ENCODE measurements at regions not wholly inside any gene's neighbourhood (a gene's known extent, or its start where the extent isn't known, plus 50 kb on each side); places are given as distances from the start of the nearest gene placed in this dataset.

GRCh38 chr2:123481406-123481805 lies 543.7 kb upstream of the CNTNAP5 start:
- TF ChIP-seq, protein P1, sequence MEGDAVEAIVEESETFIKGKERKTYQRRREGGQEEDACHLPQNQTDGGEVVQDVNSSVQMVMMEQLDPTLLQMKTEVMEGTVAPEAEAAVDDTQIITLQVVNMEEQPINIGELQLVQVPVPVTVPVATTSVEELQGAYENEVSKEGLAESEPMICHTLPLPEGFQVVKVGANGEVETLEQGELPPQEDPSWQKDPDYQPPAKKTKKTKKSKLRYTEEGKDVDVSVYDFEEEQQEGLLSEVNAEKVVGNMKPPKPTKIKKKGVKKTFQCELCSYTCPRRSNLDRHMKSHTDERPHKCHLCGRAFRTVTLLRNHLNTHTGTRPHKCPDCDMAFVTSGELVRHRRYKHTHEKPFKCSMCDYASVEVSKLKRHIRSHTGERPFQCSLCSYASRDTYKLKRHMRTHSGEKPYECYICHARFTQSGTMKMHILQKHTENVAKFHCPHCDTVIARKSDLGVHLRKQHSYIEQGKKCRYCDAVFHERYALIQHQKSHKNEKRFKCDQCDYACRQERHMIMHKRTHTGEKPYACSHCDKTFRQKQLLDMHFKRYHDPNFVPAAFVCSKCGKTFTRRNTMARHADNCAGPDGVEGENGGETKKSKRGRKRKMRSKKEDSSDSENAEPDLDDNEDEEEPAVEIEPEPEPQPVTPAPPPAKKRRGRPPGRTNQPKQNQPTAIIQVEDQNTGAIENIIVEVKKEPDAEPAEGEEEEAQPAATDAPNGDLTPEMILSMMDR (conservative IDR thresholded peaks at IDR 0.05 in 1 of 2, IDR thresholded peaks at IDR 0.05 in 1 of 2; ENCODE audit: extremely low read depth in 1 of 2, insufficient read depth in 1 of 2, low read depth in 1 of 2, low read length in 2 of 2), result no peak
- no peak for TF ChIP-seq EZH2 (IDR thresholded peaks at IDR 0.05; ENCODE audit: borderline replicate concordance, low read length)
